NCI-H774 (cell line): ENCODE measurements at regions not wholly inside any gene's neighbourhood (a gene's known extent, or its start where the extent isn't known, plus 50 kb on each side); places are given as distances from the start of the nearest gene placed in this dataset.
A peak's percentile ranks its signal among the peaks of the same experiment; 100 is the strongest.
"Not testable (repeated sequence)": the region's sequence is repeated elsewhere in the genome, so short reads cannot be mapped to it uniquely, and the experiment has no call there.

ENCODE experiments used
- DNase-seq: peaks from one replicate; lab custom pipeline; 2025; lab: John Stamatoyannopoulos, UW

- no peak for DNase-seq
Measured at GRCh38 chr12:38159591-38160317, 156.8 kb upstream of the ALG10B start.

GRCh38 chr12:38160318-38161122 lies 156.1 kb upstream of the ALG10B start:
- DNase-seq, result no peak

DNA sequence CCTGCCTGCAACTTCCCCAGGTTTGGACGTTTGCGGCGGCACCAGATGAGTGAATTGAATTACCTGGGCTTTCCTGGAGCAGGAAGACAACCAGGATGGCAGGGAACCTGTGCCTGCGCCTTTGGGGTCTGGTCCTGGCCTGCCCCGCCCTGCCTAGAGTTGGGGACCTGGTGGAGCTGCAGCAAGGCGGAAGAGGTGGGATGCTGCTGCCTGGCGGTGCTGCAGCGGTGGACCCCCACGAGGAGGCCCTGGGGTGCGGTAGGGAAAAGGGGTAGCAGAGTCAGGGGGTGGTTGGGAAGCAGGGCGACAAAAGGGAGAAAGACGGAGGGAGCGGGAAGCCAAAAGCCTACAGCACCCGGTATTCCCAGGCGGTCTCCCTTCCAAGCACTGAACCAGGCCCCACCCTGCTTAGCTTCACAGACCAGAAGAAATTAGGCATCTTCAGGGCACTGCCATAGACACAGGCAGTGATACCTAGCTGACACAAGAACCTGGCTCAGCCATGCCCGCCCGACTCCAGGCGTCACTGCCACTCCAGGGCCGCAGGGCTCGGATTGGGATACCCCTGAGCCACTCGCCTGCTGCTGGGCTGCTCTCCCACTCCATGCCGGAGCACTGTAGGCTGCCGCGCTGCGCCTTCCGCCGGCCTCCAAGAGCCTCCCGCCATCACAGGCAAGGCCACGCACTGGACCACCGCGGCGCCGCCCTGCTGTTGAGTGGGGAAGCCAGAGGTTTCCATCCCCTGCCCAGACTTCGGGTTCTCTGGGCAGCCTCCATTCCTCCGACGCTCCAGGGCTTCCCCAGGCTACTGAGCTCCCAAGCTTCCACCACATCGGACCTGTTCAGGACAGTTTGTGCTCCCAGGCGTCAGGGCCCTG lies 155.2 kb upstream of the ALG10B start:
- peak; percentile 15 for DNase-seq

GRCh38 chr12:38162013-38162412 lies 154.6 kb upstream of the ALG10B start:
- no peak for DNase-seq

- no peak for DNase-seq
Measured at GRCh38 chr12:38162708-38163441, 153.7 kb upstream of the ALG10B start.

DNA sequence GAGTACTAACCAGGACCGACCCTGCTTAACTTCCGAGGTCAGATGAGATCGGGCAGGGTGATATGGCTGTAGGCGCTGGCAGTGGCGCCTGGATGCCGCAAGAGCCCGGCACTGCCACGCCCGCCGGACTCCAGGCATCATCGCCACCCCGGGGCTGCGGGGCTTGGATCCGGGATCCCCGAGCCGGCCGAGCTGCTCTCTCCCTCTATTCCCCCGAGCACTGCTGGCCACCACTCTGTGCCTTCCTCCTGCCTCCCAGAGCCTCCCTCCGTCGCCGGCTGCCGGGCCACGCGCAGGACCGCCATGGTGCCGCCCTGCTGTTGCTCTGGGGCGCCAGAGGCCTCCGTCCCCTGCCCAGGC lies 153.2 kb upstream of the ALG10B start:
- no peak for DNase-seq

DNA sequence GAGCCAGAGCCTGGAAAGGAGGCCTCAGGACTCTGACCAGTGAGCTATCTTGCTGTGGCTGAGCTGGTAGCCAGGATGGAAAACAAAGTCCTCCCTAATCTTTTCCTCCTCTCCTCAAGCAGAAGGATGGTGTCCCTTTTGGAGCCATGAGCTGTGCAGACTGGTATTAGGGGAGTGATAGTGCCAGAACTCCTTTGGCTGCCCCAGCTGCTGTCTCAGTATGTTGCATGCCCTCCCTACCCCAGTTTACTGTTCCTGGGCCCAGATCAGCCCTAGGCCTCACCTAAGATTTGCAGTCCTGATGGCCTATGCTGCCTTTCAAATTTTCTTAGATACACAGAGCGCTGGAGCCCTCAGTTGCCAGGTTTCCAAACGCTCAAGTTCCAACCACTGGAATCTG lies 150.3 kb upstream of the ALG10B start:
- DNase-seq, result no peak

- DNase-seq, result no peak
Measured at GRCh38 chr12:38175538-38175937, 141.0 kb upstream of the ALG10B start.

GRCh38 chr12:38183617-38184016 lies 133.0 kb upstream of the ALG10B start:
- DNase-seq, result not testable (repeated sequence)

GRCh38 chr12:38197286-38197685 lies 119.3 kb upstream of the ALG10B start:
- DNase-seq, result not testable (repeated sequence)

DNA sequence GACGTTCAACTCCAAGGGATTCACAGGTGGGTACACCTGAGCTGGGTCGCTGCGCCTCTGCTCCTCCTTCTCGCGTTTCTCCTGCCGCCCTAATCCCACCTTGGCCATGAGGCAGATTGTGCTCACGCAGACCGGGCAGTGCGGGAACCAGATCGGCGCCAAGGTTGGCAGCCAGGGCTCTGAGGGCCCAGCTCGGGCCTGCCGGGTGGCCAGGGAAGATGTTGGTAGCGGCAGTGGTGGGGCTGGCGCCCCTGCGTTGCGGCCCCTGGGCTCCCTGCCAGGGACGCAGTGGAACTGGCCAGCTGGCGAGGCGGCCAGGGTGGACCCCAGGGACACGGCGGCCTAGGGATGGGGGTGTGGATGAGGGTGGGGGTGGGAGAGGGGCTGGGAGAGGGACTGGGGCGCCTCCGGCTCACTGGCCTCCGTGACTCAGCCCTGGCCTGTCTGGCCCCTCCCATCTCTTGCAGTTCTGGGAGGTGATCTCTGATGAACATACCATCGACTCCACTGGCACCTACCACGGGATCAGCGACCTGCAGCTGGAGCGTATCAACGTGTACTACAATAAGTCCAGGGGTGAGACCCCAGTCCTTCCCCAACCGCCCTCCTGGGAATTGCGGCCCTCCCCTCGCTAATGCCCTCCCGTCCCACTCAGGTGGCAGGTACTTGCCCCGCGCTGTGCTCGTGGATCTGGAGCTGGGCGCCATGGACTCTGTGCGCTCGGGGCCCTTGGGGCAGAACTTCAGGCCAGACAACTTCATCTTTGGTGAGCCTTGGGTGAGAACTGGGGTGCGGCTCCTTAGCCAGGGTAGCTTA lies 114.9 kb upstream of the ALG10B start:
- DNase-seq, result no peak

GRCh38 chr12:38204831-38205230 lies 111.7 kb upstream of the ALG10B start:
- no peak for DNase-seq

DNA sequence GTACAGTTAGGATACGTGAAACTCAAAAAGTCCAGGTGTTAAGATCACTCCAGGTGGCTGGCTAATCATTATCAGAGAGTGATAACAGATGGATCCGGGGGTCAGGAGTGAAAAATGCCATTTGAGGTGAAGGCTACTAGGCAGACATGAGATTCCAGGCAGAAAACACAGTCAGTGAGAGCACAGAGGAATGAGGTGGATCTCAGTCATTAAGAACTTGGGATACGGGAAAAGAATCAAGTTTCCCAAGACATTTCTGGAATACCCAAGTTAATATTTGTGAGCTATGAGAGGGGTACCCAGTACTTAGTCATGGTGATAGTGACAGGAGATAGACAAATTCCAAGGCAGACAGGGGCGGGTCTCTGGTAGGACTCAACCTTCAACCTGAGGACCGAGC lies 94.6 kb upstream of the ALG10B start:
- DNase-seq, result no peak

GRCh38 chr12:38238328-38238727 lies 78.2 kb upstream of the ALG10B start:
- not testable (repeated sequence) for DNase-seq

DNA sequence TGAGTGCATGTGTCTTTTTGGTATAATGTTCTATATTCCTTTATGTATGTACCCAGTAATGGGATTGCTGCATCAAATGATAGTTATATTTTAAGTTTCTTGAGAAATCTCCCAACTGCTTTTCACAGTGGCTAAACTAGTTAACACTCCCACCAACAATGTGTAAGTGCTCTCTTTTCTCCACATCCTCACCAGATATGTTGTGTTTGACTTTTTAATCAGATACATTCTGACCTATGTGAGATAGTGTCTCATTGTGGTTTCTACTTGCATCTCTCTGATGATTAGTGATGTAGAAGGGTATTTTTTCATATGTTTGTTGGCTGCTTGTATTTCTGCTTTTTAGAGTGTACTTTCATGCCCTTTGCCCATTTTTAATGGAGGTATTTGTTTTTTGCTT lies 62.8 kb upstream of the ALG10B start:
- DNase-seq, result no peak

GRCh38 chr12:38258411-38258810 lies 58.2 kb upstream of the ALG10B start:
- DNase-seq, result no peak
